ENCODE measurements at regions not wholly inside any gene's neighbourhood (a gene's known extent, or its start where the extent isn't known, plus 50 kb on each side); places are given as distances from the start of the nearest gene placed in this dataset.

GRCh38 chr2:207327513-207327912 lies 161.8 kb upstream of the KLF7 start:
- WGBS, 2 donors = 88 to 92% methylated on average over 1 of the region's 1 CpG
- TF ChIP-seq CTCF (IDR thresholded peaks at IDR 0.05) = no peak
- TF ChIP-seq POLR2A (IDR thresholded peaks at IDR 0.05) = no peak
- H3K27me3 ChIP-seq = no peaks in the 10 kb centered on the region
- no peak overlapping the region for H3K27ac ChIP-seq
- H3K9me3 ChIP-seq = no peaks in the 10 kb centered on the region
- intact Hi-C loops (cut with DNase I; ENCODE audit: low total_unique reads) = no loop called here
- no peak overlapping the region for H3K4me3 ChIP-seq
- no peaks in the 10 kb centered on the region for H3K4me1 ChIP-seq
- no peak for DNase-seq
- H3K36me3 ChIP-seq (ENCODE audit: low read depth, missing control alignments) = no peaks in the 10 kb centered on the region

GRCh38 chr2:207328944-207329386 lies 163.2 kb upstream of the KLF7 start:
- TF ChIP-seq POLR2A (IDR thresholded peaks at IDR 0.05) = no peak
- no peak for TF ChIP-seq CTCF (IDR thresholded peaks at IDR 0.05)
- DNase-seq = no peak
- 80 to 96% methylated on average over 1 of the region's 1 CpG for WGBS, 2 donors
- Histone ChIP-seq H3K27ac (no peak overlapping the region), H3K27me3 (no peaks in the 10 kb centered on the region), H3K36me3 (ENCODE audit: low read depth, missing control alignments) (no peaks in the 10 kb centered on the region), H3K9me3 (no peaks in the 10 kb centered on the region), H3K4me1 (no peaks in the 10 kb centered on the region), H3K4me3 (no peak overlapping the region)
- intact Hi-C loops (cut with DNase I; ENCODE audit: low total_unique reads) = no loop called here

- DNase-seq = no peak
- no peaks in the 10 kb centered on the region for H3K27me3 ChIP-seq
- H3K27ac ChIP-seq = no peak overlapping the region
- H3K4me1 ChIP-seq = no peaks in the 10 kb centered on the region
- no peaks in the 10 kb centered on the region for H3K36me3 ChIP-seq (ENCODE audit: low read depth, missing control alignments)
- H3K4me3 ChIP-seq = no peak overlapping the region
- WGBS, 2 donors = 69 to 73% methylated on average over 7 of the region's 7 CpGs
- no peaks in the 10 kb centered on the region for H3K9me3 ChIP-seq
- intact Hi-C loops (cut with DNase I; ENCODE audit: low total_unique reads) = no loop called here
- TF ChIP-seq CTCF (IDR thresholded peaks at IDR 0.05) = no peak
- TF ChIP-seq POLR2A (IDR thresholded peaks at IDR 0.05) = no peak
These were observed 165.2 kb upstream of the KLF7 start for GRCh38 chr2:207330912-207331311.

DNA sequence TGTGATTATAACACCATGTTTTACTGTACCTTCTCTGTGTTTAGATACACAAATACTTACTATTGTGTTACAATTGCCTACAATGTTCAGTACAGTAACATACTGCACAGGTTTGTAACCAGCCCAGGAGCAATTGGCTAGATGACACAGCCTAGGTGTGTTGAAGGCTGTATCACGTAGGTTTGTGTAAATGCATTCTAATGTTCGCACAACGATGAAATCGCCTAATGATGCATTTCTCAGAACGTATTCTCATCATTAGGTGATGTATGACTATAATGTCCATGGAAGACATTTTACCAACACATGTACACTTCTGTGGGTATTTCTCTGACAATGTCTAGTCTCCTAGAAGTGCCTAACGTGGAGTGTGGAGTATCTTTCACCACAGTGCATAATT lies 165.9 kb upstream of the KLF7 start:
- H3K27ac ChIP-seq = no peak overlapping the region
- no peak for TF ChIP-seq CTCF (IDR thresholded peaks at IDR 0.05)
- TF ChIP-seq POLR2A (IDR thresholded peaks at IDR 0.05) = no peak
- no peak overlapping the region for H3K4me3 ChIP-seq
- no peaks in the 10 kb centered on the region for H3K9me3 ChIP-seq
- no peaks in the 10 kb centered on the region for H3K4me1 ChIP-seq
- no peaks in the 10 kb centered on the region for H3K36me3 ChIP-seq (ENCODE audit: low read depth, missing control alignments)
- intact Hi-C loops (cut with DNase I; ENCODE audit: low total_unique reads) = no loop called here
- DNase-seq = no peak
- 92 to 96% methylated on average over 6 of the region's 6 CpGs for WGBS, 2 donors
- no peaks in the 10 kb centered on the region for H3K27me3 ChIP-seq

DNA sequence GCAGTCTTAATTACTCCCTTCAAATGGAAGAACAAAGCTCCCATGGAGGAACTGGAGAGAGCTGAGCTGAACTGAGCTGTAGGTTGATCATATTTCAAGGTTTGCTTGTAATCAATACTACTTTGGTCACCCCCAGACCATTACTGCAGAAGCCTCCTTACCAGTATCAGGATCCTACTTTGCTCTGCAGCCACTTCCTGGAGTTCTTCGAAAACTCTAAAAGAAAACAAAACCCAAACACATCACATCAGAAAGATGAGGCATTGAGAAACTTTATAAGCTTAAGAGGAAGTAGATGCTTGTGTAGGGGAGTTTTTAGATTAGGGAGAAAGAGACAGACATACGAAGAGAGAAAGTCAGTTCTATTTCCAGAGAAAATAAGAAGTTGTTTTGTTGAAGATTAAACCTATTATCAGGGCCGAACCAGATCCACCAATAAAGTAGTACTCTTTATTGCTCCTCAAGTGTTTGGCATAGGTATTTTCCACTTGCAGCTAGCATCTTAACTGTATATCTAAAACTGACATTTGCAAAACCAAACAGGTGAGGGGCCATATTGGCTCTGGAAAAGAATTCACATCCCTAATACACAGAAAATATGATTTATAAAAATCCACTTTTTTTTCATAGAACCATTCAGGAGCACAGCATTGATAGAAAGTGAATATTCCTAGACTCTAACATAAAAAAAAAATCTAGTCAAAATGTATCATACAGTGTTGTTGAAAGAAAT lies 166.9 kb upstream of the KLF7 start:
- no peak for TF ChIP-seq POLR2A (IDR thresholded peaks at IDR 0.05)
- no peaks in the 10 kb centered on the region for H3K36me3 ChIP-seq (ENCODE audit: low read depth, missing control alignments)
- DNase-seq = no peak
- no peaks in the 10 kb centered on the region for H3K9me3 ChIP-seq
- no peak overlapping the region for H3K27ac ChIP-seq
- H3K27me3 ChIP-seq = no peaks in the 10 kb centered on the region
- 74 to 80% methylated on average over 3 of the region's 3 CpGs for WGBS, 2 donors
- intact Hi-C loops (cut with DNase I; ENCODE audit: low total_unique reads) = no loop called here
- no peak overlapping the region for H3K4me3 ChIP-seq
- no peaks in the 10 kb centered on the region for H3K4me1 ChIP-seq
